Osteocyte (in vitro differentiated cells): ENCODE measurements at regions not wholly inside any gene's neighbourhood (a gene's known extent, or its start where the extent isn't known, plus 50 kb on each side); places are given as distances from the start of the nearest gene placed in this dataset.

Experiments used
- DNase-seq: peaks from one replicate; pipeline ENCODE4 v3.0.0; 2021; ENCODE audit warnings: mixed read lengths; ENCODE audit not compliant: unreplicated experiment; ENCODE audit errors: extremely low spot score
- H3K27ac Mint-ChIP-seq: one replicate; pipeline ENCODE4 v1.8.0; 2021; ENCODE audit warnings: mild to moderate bottlenecking, mixed read lengths; ENCODE audit not compliant: unreplicated experiment
- H3K27me3 Mint-ChIP-seq: one replicate; pipeline ENCODE4 v1.8.0; 2021; ENCODE audit warnings: mixed read lengths; ENCODE audit not compliant: unreplicated experiment
- H3K36me3 Mint-ChIP-seq: one replicate; pipeline ENCODE4 v1.8.0; 2021; ENCODE audit warnings: mixed read lengths; ENCODE audit not compliant: unreplicated experiment
- H3K4me1 Mint-ChIP-seq: one replicate; pipeline ENCODE4 v1.8.0; 2021; ENCODE audit warnings: mixed read lengths; ENCODE audit not compliant: unreplicated experiment
- H3K4me3 Mint-ChIP-seq: one replicate; pipeline ENCODE4 v1.8.0; 2021; ENCODE audit warnings: mild to moderate bottlenecking, moderate library complexity, mixed read lengths; ENCODE audit not compliant: unreplicated experiment
- H3K9me3 Mint-ChIP-seq: one replicate; pipeline ENCODE4 v1.8.0; 2021; ENCODE audit warnings: mixed read lengths; ENCODE audit not compliant: unreplicated experiment
- TF ChIP-seq, protein P1 (sequence below): fragments of 200-600 bp; sonication (generic); IDR thresholded peaks from 2 replicates; pipeline ENCODE4 v1.5.0; 2021; ENCODE audit warnings: antibody characterized with exemption, mild to moderate bottlenecking, moderate library complexity

- no peak overlapping the region for H3K4me3 Mint-ChIP-seq
- H3K27me3 Mint-ChIP-seq = no peaks in the 10 kb centered on the region
- peaks cover 15% of the 10 kb centered on the region for H3K4me1 Mint-ChIP-seq
- H3K36me3 Mint-ChIP-seq = no peaks in the 10 kb centered on the region
- peaks cover 5% of the 10 kb centered on the region for H3K9me3 Mint-ChIP-seq
- H3K27ac Mint-ChIP-seq = no peak overlapping the region
- DNase-seq = no peak
- TF ChIP-seq, protein P1, sequence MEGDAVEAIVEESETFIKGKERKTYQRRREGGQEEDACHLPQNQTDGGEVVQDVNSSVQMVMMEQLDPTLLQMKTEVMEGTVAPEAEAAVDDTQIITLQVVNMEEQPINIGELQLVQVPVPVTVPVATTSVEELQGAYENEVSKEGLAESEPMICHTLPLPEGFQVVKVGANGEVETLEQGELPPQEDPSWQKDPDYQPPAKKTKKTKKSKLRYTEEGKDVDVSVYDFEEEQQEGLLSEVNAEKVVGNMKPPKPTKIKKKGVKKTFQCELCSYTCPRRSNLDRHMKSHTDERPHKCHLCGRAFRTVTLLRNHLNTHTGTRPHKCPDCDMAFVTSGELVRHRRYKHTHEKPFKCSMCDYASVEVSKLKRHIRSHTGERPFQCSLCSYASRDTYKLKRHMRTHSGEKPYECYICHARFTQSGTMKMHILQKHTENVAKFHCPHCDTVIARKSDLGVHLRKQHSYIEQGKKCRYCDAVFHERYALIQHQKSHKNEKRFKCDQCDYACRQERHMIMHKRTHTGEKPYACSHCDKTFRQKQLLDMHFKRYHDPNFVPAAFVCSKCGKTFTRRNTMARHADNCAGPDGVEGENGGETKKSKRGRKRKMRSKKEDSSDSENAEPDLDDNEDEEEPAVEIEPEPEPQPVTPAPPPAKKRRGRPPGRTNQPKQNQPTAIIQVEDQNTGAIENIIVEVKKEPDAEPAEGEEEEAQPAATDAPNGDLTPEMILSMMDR = no peak
Measured at GRCh38 chr5:68454172-68454571, 238.6 kb downstream of the PIK3R1 start.

DNA sequence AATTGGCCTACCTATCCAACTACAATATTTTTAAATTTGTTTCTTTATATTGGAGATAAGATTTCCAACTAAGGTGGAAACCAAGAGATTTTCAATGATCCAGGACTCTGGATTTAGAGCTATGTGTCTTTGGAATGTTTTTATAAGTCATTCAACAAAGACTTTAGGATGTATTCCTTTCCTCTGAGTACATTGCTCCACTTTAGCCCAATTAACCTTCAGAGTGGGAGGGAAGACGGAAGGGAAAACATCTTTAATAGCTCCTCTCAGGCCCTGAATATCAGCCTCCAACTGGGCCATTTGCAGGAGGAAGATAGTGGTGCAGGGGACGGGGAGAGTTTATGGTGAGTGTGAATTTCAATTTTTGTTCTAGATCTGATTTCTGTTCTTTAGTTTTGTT, 239.2 kb downstream of the PIK3R1 start:
- H3K4me3 Mint-ChIP-seq = no peak overlapping the region
- no peak overlapping the region for H3K27ac Mint-ChIP-seq
- H3K27me3 Mint-ChIP-seq = no peaks in the 10 kb centered on the region
- TF ChIP-seq, protein P1 = no peak
- H3K9me3 Mint-ChIP-seq = peaks cover 5% of the 10 kb centered on the region
- DNase-seq = no peak
- peaks cover 15% of the 10 kb centered on the region for H3K4me1 Mint-ChIP-seq
- no peaks in the 10 kb centered on the region for H3K36me3 Mint-ChIP-seq

GRCh38 chr5:68455216-68455615, 239.7 kb downstream of the PIK3R1 start:
- TF ChIP-seq, protein P1 = no peak
- peaks cover 17% of the 10 kb centered on the region for H3K4me1 Mint-ChIP-seq
- H3K27me3 Mint-ChIP-seq = no peaks in the 10 kb centered on the region
- H3K27ac Mint-ChIP-seq = no peak overlapping the region
- no peak overlapping the region for H3K4me3 Mint-ChIP-seq
- peaks cover 5% of the 10 kb centered on the region for H3K9me3 Mint-ChIP-seq
- DNase-seq = no peak
- no peaks in the 10 kb centered on the region for H3K36me3 Mint-ChIP-seq

DNA sequence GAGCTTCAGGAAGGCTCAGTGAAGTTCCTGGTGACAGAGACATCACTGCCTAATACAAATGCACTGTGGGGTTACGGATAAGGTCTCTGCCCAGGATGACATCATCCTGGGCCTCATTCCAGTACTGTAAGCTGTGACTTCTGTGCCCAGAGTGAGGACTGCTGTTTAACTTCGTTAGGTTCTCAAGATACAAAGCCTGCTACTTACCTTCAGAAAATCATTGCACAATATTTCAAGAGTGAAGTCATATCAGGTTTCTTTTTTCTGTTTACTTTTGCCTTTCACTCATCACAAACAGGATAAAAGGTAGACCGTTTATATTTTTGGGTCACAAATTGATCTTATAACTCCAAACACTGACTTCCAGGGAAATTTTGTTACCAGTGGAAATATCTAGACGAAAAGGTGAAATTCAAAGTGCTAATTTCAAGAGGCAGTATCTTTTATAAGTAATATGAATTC, 241.2 kb downstream of the PIK3R1 start:
- peaks cover 13% of the 10 kb centered on the region for H3K4me1 Mint-ChIP-seq
- no peaks in the 10 kb centered on the region for H3K36me3 Mint-ChIP-seq
- H3K27ac Mint-ChIP-seq = no peak overlapping the region
- no peak overlapping the region for H3K4me3 Mint-ChIP-seq
- DNase-seq = no peak
- peaks cover 5% of the 10 kb centered on the region for H3K9me3 Mint-ChIP-seq
- TF ChIP-seq, protein P1 = no peak
- H3K27me3 Mint-ChIP-seq = no peaks in the 10 kb centered on the region

DNA sequence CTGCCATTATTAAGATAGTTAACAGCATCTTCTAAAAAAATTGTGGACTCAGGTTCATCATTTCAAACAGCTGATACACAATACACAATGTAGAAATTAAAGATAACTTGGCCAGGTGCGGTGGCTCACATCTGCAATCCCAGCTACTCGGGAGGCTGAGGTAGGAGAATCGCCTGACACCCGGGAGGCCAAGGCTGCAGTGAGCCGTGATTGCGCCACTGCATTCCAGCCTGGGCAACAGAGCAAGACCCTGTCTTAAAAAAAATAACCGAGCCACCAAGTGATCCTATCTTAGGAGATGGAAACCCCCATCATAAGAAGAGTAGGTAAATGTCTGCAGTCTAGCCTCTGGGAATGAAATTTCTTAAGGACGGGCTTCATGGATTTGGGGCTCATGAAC, 241.7 kb downstream of the PIK3R1 start:
- Mint-ChIP-seq H3K4me3 (no peak overlapping the region), H3K36me3 (no peaks in the 10 kb centered on the region), H3K9me3 (peaks cover 5% of the 10 kb centered on the region), H3K4me1 (peaks cover 13% of the 10 kb centered on the region), H3K27me3 (no peaks in the 10 kb centered on the region), H3K27ac (no peak overlapping the region)
- TF ChIP-seq, protein P1 = no peak
- DNase-seq = no peak
